GM19238 (cell line): ENCODE measurements at regions not wholly inside any gene's neighbourhood (a gene's known extent, or its start where the extent isn't known, plus 50 kb on each side); places are given as distances from the start of the nearest gene placed in this dataset.
"Not testable (repeated sequence)": the region's sequence is repeated elsewhere in the genome, so short reads cannot be mapped to it uniquely, and the experiment has no call there.

ENCODE experiments used
- DNase-seq: peaks from one replicate; pipeline ENCODE4 v3.0.0; 2011; ENCODE audit warnings: low spot score; ENCODE audit not compliant: insufficient read length

DNA sequence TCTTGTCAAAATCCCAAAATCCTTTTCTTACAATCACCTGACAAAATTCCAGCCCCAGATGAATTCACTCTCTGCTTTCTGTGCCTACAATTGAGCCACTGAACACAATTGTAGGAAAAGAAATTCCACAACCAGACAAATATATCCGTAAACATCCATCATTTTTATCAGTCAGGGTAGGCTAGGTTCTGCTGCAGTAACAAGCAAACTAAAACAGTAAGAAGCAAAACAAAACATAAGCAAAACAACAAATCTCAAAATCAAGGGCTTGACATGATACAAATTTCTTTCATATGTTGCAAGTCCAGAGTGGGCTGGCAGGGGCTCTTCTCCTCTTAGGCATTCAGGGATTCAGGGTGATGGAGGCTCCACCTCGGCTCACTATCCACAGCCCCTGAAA lies 114.2 kb upstream of the MAN2A1 start:
- no peak for DNase-seq

- DNase-seq = no peak
Observed at GRCh38 chr5:109574985-109575384, 114.7 kb upstream of the MAN2A1 start.

GRCh38 chr5:109573766-109574165 lies 116.0 kb upstream of the MAN2A1 start:
- DNase-seq = no peak

GRCh38 chr5:109573256-109573655 lies 116.5 kb upstream of the MAN2A1 start:
- DNase-seq = no peak

DNA sequence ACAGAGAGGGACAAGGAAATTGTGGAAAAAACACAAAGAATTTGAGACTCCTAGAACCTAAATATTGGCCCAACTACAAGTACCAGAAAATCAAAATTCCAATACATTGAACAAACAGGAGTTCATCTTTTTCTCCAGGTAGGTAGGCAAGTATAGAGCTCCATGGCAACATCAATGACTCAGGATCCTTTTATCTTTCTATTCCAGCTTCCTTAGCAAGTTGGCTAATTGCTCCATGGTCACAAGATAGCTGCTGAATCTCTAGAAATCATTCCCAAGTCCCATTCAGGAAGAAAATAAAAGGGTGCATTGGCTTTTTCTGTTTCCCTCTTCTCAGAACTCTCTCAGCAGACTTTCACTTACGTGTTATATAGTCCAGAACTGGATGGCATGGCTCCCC lies 117.9 kb upstream of the MAN2A1 start:
- no peak for DNase-seq

DNA sequence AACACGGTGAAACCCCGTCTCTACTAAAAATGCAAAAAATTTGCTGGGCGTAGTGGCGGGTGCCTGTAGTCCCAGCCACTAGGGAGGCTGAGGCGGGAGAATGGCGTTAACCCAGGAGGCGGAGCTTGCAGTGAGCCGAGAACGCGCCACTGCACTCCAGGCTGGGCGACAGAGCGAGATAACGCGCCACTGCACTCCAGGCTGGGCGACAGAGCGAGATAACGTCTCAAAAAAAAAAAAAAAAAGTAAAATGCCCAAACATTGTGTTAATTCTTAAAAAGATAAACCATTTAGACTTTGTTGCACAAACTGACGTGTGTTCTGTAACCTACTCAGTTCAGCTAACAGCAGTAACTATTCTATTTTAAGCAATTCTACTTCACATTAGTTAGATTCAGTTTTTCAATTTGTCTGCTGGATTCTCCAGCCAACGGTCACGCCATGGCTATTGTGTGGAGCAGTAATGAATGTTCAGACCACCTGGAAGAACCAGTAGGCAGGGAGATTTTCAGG lies 119.3 kb upstream of the MAN2A1 start:
- DNase-seq = no peak

- no peak for DNase-seq
Observed at GRCh38 chr5:109567374-109568044, 122.2 kb upstream of the MAN2A1 start.

DNA sequence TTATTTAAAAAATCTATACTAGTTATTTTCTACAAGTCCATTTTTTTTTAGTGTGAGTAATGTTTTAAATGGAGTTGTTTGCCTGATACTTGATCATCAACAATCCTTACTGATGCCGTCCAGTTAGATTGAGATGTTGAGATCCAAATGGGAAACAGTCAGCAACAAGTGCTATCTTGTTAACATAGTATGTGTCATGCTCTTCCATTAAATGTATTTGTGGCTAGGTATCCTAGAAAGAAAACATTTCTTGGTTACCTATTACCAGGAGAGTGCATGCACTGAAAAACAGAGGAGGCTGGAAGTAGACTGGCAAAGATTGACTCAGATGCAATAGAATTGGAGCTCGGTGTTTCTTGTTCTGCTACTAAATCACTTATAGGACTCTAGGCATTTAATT lies 123.4 kb upstream of the MAN2A1 start:
- no peak for DNase-seq

GRCh38 chr5:109563739-109564138 lies 126.0 kb upstream of the MAN2A1 start:
- no peak for DNase-seq

DNA sequence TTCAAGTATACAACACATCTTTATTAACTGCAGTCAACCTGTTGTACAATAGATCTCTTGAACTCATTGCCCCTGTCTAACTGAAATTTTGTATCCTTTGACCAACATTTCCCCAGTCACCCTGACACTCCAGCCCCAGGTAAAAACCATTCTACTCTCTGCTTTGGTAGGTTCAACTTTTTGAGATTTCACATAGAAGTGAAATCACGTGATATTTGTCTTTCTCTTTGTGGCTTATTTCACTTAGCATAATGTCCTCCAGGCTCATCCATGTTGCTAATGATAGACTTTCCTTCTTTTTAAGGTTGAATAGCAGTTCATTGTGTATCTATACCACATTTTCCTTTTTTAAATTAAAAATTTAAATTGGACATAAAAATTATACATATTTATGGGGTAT lies 126.5 kb upstream of the MAN2A1 start:
- no peak for DNase-seq

DNA sequence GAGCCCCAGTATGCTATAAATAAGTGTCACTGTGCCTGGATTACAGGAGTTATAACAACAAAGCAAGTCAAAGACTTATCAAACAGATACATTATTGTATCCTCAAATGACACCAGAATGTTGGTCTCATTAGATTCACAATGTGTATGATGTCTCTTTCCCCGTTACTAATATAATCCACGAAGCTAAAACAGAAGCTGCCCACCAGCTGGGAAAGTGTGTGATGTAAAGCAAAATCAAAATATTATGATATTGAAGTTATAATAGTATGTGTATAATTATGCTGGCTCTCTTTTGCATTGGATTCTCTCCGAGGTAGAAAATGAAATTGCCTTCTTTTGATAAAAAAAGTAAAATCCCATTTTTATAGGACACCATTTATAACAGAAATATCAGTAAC lies 127.3 kb upstream of the MAN2A1 start:
- no peak for DNase-seq

GRCh38 chr5:109561447-109561846 lies 128.3 kb upstream of the MAN2A1 start:
- no peak for DNase-seq

DNA sequence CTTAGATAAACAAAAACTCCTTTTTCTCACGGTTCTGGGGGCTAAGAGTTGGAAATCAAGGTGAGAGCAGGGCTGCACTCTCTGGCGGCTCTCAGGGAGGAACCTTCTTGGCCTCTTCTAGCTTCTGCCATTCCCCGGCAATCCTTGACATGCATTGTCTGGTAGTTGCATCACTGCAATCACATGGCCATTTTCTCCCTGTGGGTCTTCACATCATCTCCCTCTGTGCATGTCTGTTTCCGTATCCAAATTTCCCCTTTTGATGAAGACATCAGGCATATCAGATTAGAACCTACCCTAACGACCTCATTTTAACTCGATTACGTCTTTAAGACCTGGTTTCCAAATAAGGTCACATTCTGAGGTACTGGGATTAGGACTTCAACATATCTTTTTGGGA lies 129.2 kb upstream of the MAN2A1 start:
- DNase-seq = no peak

GRCh38 chr5:109558952-109559351 lies 130.8 kb upstream of the MAN2A1 start:
- DNase-seq = no peak

- no peak for DNase-seq
Observed at GRCh38 chr5:109558364-109558763, 131.4 kb upstream of the MAN2A1 start.

GRCh38 chr5:109553846-109554245 lies 135.9 kb upstream of the MAN2A1 start:
- DNase-seq = no peak

DNA sequence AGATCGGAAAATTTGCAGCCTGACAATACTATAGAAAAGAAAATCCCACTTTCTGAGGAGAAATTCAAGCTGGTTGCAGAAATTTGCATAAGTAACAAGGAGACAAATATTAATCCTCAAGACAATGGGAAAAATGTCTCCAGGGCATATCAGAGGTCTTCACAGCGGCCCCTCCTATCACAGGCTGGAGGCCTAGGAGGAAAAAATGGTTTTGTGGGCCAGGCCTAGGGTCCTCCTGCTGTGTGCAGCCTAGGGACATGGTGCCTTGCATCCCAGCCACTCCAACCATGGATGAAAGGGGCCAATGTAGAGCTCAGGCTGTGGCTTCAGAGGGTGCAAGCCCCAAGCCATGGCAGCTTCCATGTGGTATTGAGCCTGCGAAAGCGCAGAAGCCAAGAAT lies 138.5 kb upstream of the MAN2A1 start:
- not testable (repeated sequence) for DNase-seq

- no peak for DNase-seq
Observed at GRCh38 chr5:109550077-109550476, 139.7 kb upstream of the MAN2A1 start.

DNA sequence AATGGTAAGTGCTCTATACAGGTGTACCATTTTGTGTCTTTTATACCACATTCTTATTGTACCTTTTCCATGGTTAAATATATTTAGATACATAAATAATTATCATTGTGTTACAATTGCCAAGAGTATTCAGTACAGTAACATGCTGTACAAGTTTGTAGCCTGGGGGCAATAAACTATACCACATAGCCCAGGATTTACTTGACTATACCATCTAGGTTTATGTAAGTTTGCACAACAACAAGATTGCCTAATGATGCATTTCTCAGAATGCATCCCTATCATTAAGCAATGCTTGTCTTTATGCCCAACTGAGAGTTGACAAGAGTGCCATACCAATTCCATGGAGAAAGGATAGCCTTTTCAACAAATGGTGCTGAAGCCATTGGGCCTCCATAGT lies 136.7 kb upstream of the PJA2 start:
- no peak for DNase-seq

GRCh38 chr5:109544873-109545272 lies 135.1 kb upstream of the PJA2 start:
- DNase-seq = not testable (repeated sequence)

GRCh38 chr5:109538692-109539091 lies 128.9 kb upstream of the PJA2 start:
- DNase-seq = not testable (repeated sequence)

- DNase-seq = not testable (repeated sequence)
Observed at GRCh38 chr5:109535090-109535489, 125.3 kb upstream of the PJA2 start.

- DNase-seq = no peak
Observed at GRCh38 chr5:109533751-109534272, 124.0 kb upstream of the PJA2 start.
